BJ (cell line): ENCODE measurements at regions not wholly inside any gene's neighbourhood (a gene's known extent, or its start where the extent isn't known, plus 50 kb on each side); places are given as distances from the start of the nearest gene placed in this dataset.

Source experiments
- CTCF ChIA-PET: fragments of 350-600 bp; formaldehyde crosslinking; extraction: SDS; loops from one replicate; lab custom pipeline; 2021; ENCODE audit warnings: antibody characterized with exemption, inconsistent platforms; lab: Yijun Ruan, JAX
- POLR2A ChIA-PET: fragments of 300-600 bp; sonication (Branson Sonifier 250); formaldehyde crosslinking; extraction: SDS; loops from one replicate; lab custom pipeline; 2021; ENCODE audit warnings: antibody characterized with exemption; lab: Charles Lee
- DNase-seq: peaks from one replicate; pipeline ENCODE4 v3.0.0-alpha.2; 2011; ENCODE audit warnings: low read depth
- H3K27me3 ChIP-seq: 2 replicates; pipeline ENCODE4 v1.6.0; 2011; ENCODE audit warnings: low read length; ENCODE audit not compliant: control insufficient read depth, insufficient read depth
- H3K36me3 ChIP-seq: 2 replicates; pipeline ENCODE4 v1.5.1; 2011; ENCODE audit warnings: low read length; ENCODE audit not compliant: control insufficient read depth, insufficient read depth
- H3K4me3 ChIP-seq: 2 replicates; pipeline ENCODE4 v1.5.1; 2011; ENCODE audit warnings: low read depth, mild to moderate bottlenecking, control low read depth, low read length
- TF ChIP-seq, protein P1 (sequence below): IDR thresholded peaks from 2 replicates; pipeline ENCODE4 v1.5.1; 2011; ENCODE audit warnings: low read depth, mild to moderate bottlenecking, control low read depth, inconsistent platforms, low read length, moderate library complexity; ENCODE audit not compliant: insufficient read depth

DNA sequence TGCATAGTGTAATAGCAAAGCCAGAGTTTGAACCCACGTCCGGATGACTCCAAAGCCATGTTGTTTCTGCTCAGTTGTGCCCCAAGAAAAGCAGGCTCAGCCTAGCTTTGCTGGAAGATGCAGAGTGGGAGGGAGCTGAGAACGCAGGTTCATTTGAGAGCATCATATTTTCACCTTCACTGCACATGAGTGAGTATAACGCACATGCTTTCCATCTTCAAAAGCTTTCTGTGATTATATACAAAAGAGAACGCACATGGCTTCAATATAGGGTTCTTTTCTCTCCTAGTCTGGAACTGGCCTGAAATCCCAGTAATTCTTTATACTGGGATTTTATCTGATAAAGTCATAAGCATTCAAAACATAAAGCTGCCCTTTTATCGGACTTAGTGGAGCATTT is 385.5 kb upstream of the CADM1 start:
- H3K27me3 ChIP-seq: no peaks in the 10 kb centered on the region
- ChIA-PET CTCF (no interaction called here), POLR2A (no interaction called here)
- H3K36me3 ChIP-seq: no peaks in the 10 kb centered on the region
- no peak for DNase-seq
- H3K4me3 ChIP-seq: no peak overlapping the region
- TF ChIP-seq, protein P1, sequence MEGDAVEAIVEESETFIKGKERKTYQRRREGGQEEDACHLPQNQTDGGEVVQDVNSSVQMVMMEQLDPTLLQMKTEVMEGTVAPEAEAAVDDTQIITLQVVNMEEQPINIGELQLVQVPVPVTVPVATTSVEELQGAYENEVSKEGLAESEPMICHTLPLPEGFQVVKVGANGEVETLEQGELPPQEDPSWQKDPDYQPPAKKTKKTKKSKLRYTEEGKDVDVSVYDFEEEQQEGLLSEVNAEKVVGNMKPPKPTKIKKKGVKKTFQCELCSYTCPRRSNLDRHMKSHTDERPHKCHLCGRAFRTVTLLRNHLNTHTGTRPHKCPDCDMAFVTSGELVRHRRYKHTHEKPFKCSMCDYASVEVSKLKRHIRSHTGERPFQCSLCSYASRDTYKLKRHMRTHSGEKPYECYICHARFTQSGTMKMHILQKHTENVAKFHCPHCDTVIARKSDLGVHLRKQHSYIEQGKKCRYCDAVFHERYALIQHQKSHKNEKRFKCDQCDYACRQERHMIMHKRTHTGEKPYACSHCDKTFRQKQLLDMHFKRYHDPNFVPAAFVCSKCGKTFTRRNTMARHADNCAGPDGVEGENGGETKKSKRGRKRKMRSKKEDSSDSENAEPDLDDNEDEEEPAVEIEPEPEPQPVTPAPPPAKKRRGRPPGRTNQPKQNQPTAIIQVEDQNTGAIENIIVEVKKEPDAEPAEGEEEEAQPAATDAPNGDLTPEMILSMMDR: no peak

DNA sequence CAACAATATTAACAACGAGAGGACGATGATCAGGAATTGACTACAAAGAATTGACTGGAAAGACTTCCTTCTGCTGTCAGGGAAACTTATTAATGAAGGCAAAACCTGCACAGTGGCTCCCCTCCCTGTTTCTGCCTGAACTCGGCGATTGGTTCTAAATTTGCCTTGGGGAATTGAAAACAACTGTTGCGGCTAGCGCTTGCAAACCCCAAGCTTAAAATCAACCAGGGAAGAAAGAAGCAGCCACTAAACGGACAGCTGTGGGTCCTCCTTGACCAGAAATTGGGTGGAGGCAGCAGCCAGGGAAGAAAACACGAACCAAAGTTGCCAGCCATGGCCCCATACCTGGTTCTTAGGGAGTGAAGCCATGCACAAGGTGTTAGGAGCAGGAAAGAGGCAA is 383.5 kb upstream of the CADM1 start:
- TF ChIP-seq, protein P1: no peak
- no peak for DNase-seq
- Histone ChIP-seq H3K4me3 (no peak overlapping the region), H3K27me3 (no peaks in the 10 kb centered on the region), H3K36me3 (no peaks in the 10 kb centered on the region)
- ChIA-PET CTCF (no interaction called here), POLR2A (no interaction called here)

DNA sequence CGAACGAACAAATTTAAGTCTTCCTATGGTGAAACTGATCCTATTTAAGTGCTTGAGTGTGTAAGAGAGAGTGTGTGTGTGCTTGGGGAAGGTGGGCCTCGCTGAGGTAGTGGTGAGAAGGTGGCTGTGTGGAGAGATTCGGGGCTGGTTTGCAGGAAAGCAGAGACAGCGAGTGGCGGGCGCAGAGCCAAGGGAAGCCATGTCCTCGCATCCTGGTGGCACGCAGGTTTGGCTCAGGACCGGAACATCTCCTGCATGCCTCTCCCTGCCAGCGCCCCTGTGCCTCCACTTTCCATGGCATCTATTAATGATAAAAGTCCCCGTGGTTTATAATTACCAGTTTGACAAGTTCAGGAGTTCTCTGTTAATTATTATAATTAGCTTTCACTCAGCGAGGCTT is 383.1 kb upstream of the CADM1 start:
- Histone ChIP-seq H3K4me3 (no peak overlapping the region), H3K36me3 (no peaks in the 10 kb centered on the region), H3K27me3 (no peaks in the 10 kb centered on the region)
- POLR2A ChIA-PET: no interaction called here
- TF ChIP-seq, protein P1: no peak
- CTCF ChIA-PET: no interaction called here
- DNase-seq: no peak

DNA sequence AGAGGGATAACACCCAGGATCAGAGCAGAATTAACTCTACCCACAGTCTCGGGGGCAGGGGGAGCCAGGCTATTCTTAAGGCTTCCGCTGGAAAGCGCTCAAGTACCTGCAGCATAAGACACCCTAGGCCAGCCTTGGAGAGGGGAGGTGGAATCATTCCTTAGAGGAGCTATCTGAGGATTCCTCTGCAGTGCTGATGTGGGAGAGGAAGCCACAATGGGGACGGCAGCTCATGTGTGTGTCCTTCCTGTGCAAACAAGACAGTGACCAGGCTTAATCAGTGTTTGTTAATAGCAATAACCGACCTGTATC is 382.2 kb upstream of the CADM1 start:
- Histone ChIP-seq H3K36me3 (no peaks in the 10 kb centered on the region), H3K27me3 (no peaks in the 10 kb centered on the region), H3K4me3 (no peak overlapping the region)
- POLR2A ChIA-PET: no interaction called here
- CTCF ChIA-PET: no interaction called here
- TF ChIP-seq, protein P1: no peak
- no peak for DNase-seq

DNA sequence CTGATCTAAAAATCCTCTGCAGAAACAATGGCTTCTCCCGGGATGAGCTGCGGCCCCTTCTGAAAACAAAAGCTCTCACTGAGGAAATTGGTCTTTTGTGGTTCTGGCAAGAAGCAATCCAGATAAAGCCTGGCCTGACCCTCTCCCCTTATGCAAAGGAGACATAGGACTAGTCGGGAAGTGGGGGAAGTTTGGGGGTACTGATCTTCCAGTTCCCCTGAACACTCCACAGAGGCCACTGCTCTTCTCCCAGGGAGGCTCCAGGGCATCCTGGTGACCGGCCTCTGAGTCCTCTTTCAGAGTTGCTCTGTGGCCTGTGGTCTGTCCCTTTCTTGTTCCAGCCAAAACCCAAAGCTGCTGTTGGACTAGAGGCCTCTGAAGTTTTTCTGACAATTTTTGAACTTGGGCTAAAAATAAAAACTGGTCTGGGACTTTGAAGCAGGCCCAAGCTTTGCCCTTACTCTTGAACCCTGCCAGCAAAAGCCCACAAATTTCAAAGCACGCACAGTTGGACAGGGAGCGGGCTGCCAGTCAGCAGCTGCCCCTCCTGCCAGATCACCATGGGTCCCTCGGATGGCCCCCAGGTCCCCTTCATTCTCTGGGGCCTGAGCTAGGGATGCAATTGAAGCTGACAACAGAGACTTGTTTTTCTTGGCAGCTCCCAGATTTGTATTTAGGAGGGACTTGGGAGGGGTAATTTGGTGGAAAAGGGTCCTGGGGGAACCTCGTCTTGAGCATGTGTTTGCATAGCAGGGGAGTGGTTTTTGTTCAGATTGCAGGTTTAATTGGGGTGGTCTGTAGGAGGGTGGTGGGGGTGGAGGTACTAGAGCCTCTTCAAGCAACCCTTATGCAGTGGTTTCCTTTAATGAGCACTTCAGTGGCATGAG is 381.6 kb upstream of the CADM1 start:
- H3K36me3 ChIP-seq: no peaks in the 10 kb centered on the region
- no peak overlapping the region for H3K4me3 ChIP-seq
- DNase-seq: no peak
- POLR2A ChIA-PET: no interaction called here
- no peaks in the 10 kb centered on the region for H3K27me3 ChIP-seq
- CTCF ChIA-PET: no interaction called here
- TF ChIP-seq, protein P1: no peak
